Parathyroid adenoma (tissue), 2 donors: ENCODE measurements at regions not wholly inside any gene's neighbourhood (a gene's known extent, or its start where the extent isn't known, plus 50 kb on each side); places are given as distances from the start of the nearest gene placed in this dataset.

Source experiments
- H2AFZ ChIP-seq: fragments of 300-600 bp; sonication (generic); one replicate; pipeline ENCODE4 v1.7.0; 2017; ENCODE audit warnings: antibody characterized with exemption, mild to moderate bottlenecking
- H3K27ac ChIP-seq: fragments of 300-600 bp; sonication (generic); one replicate; pipeline ENCODE4 v1.7.0; 2017
- H3K27me3 ChIP-seq: fragments of 300-600 bp; sonication (generic); one replicate; pipeline ENCODE4 v1.7.0; 2017; ENCODE audit warnings: low read length; ENCODE audit not compliant: control insufficient read depth, insufficient read depth
- H3K36me3 ChIP-seq: fragments of 300-600 bp; sonication (generic); one replicate; pipeline ENCODE4 v1.7.0; 2017; ENCODE audit warnings: low read length; ENCODE audit not compliant: control insufficient read depth, insufficient read depth
- H3K4me1 ChIP-seq: fragments of 300-600 bp; sonication (generic); one replicate; pipeline ENCODE4 v1.7.0; 2017; ENCODE audit warnings: control low read depth
- H3K4me2 ChIP-seq: fragments of 300-600 bp; sonication (generic); one replicate; pipeline ENCODE4 v1.7.0; 2017; ENCODE audit warnings: low read length
- H3K4me3 ChIP-seq: fragments of 300-600 bp; sonication (generic); one replicate; pipeline ENCODE4 v1.7.0; 2017; ENCODE audit warnings: low read depth, low read length
- H3K79me2 ChIP-seq: fragments of 300-600 bp; sonication (generic); one replicate; pipeline ENCODE4 v1.7.0; 2017; ENCODE audit warnings: control low read depth
- H3K9ac ChIP-seq: fragments of 300-600 bp; sonication (generic); one replicate; pipeline ENCODE4 v1.7.0; 2017; ENCODE audit warnings: mild to moderate bottlenecking
- H3K9me3 ChIP-seq: fragments of 300-600 bp; sonication (generic); one replicate; pipeline ENCODE4 v1.7.0; 2017; ENCODE audit warnings: low read length; ENCODE audit not compliant: control insufficient read depth
- CTCF ChIP-seq: fragments of 300-600 bp; sonication (generic); IDR thresholded peaks from one replicate; pipeline ENCODE4 v1.7.0; 2017; ENCODE audit warnings: antibody characterized with exemption, mild to moderate bottlenecking
- donor health status: primary hyperparathyroidism.

- H3K27me3 ChIP-seq = no peaks in the 10 kb centered on the region
- H3K9me3 ChIP-seq = no peaks in the 10 kb centered on the region
- no peak overlapping the region for H2AFZ ChIP-seq
- no peak overlapping the region for H3K4me3 ChIP-seq
- H3K27ac ChIP-seq = no peak overlapping the region
- H3K9ac ChIP-seq = no peak overlapping the region
- H3K4me1 ChIP-seq = no peaks in the 10 kb centered on the region
- no peaks in the 10 kb centered on the region for H3K36me3 ChIP-seq
- no peak for TF ChIP-seq CTCF
- no peak overlapping the region for H3K4me2 ChIP-seq
- no peaks in the 10 kb centered on the region for H3K79me2 ChIP-seq
These were observed 637.9 kb downstream of the PLOD2 start for GRCh38 chr3:145522893-145523651.

- Histone ChIP-seq H3K27ac (no peak overlapping the region), H3K4me1 (no peaks in the 10 kb centered on the region), H3K27me3 (no peaks in the 10 kb centered on the region), H3K4me2 (no peak overlapping the region), H3K9ac (no peak overlapping the region), H3K9me3 (no peaks in the 10 kb centered on the region), H2AFZ (no peak overlapping the region), H3K36me3 (no peaks in the 10 kb centered on the region), H3K4me3 (no peak overlapping the region), H3K79me2 (no peaks in the 10 kb centered on the region)
- TF ChIP-seq CTCF = no peak
These were observed 629.4 kb downstream of the PLOD2 start for GRCh38 chr3:145531548-145531947.

- H3K9ac ChIP-seq = no peak overlapping the region
- no peak overlapping the region for H2AFZ ChIP-seq
- no peaks in the 10 kb centered on the region for H3K27me3 ChIP-seq
- H3K4me2 ChIP-seq = no peak overlapping the region
- no peak overlapping the region for H3K4me3 ChIP-seq
- no peaks in the 10 kb centered on the region for H3K4me1 ChIP-seq
- H3K27ac ChIP-seq = no peak overlapping the region
- H3K9me3 ChIP-seq = no peaks in the 10 kb centered on the region
- H3K36me3 ChIP-seq = no peaks in the 10 kb centered on the region
- H3K79me2 ChIP-seq = no peaks in the 10 kb centered on the region
- TF ChIP-seq CTCF = no peak
These were observed 627.3 kb downstream of the PLOD2 start for GRCh38 chr3:145533696-145534095.

GRCh38 chr3:145536461-145536860, 624.5 kb downstream of the PLOD2 start:
- no peak overlapping the region for H3K27ac ChIP-seq
- H3K27me3 ChIP-seq = no peaks in the 10 kb centered on the region
- no peak overlapping the region for H2AFZ ChIP-seq
- no peaks in the 10 kb centered on the region for H3K79me2 ChIP-seq
- H3K4me3 ChIP-seq = no peak overlapping the region
- no peaks in the 10 kb centered on the region for H3K4me1 ChIP-seq
- H3K9me3 ChIP-seq = no peaks in the 10 kb centered on the region
- no peak overlapping the region for H3K9ac ChIP-seq
- no peak overlapping the region for H3K4me2 ChIP-seq
- no peaks in the 10 kb centered on the region for H3K36me3 ChIP-seq
- no peak for TF ChIP-seq CTCF

DNA sequence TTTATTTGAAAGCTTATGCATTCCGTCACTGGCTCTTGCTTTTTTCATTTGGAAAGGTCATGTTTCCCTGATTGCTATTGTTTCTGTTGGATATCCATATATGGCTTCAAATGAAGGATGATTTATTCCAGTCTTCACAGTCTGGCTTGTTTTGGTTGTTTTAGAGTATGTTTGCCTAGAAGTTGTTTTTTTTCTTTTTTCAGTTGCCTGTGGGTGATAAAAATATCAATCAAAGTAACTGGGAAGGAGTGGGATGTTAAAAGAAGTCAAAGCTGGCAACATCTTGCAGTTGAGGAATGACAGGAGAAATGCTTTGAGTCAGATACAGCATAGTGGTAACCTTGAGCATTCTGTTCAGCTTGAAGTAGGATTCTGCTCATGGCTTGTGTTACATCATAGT, 610.5 kb downstream of the PLOD2 start:
- no peaks in the 10 kb centered on the region for H3K27me3 ChIP-seq
- no peak overlapping the region for H2AFZ ChIP-seq
- no peaks in the 10 kb centered on the region for H3K79me2 ChIP-seq
- no peaks in the 10 kb centered on the region for H3K4me1 ChIP-seq
- no peaks in the 10 kb centered on the region for H3K9me3 ChIP-seq
- no peak for TF ChIP-seq CTCF
- H3K36me3 ChIP-seq = no peaks in the 10 kb centered on the region
- no peak overlapping the region for H3K27ac ChIP-seq
- H3K4me2 ChIP-seq = no peak overlapping the region
- no peak overlapping the region for H3K9ac ChIP-seq
- no peak overlapping the region for H3K4me3 ChIP-seq
